Ishikawa (cell line): ENCODE measurements at regions not wholly inside any gene's neighbourhood (a gene's known extent, or its start where the extent isn't known, plus 50 kb on each side); places are given as distances from the start of the nearest gene placed in this dataset.

Experiments used
- CEBPB ChIP-seq: IDR thresholded peaks from 2 replicates; pipeline ENCODE4 v1.6.1; 2012
- CREB1 ChIP-seq: IDR thresholded peaks from 2 replicates; pipeline ENCODE4 v1.6.1; 2012; ENCODE audit warnings: low read depth
- EGR1 ChIP-seq: IDR thresholded peaks from 2 replicates; pipeline ENCODE4 v1.6.1; 2012
- EP300 ChIP-seq: IDR thresholded peaks from 2 replicates; pipeline ENCODE4 v1.6.1; 2012; ENCODE audit warnings: borderline replicate concordance
- FOXM1 ChIP-seq: IDR thresholded peaks from 2 replicates; pipeline ENCODE4 v1.6.1; 2012; ENCODE audit warnings: low read depth, borderline replicate concordance
- MAX ChIP-seq: IDR thresholded peaks from 2 replicates; pipeline ENCODE4 v1.6.1; 2012
- NFIC ChIP-seq: IDR thresholded peaks from 2 replicates; pipeline ENCODE4 v1.6.1; 2012
- RAD21 ChIP-seq: IDR thresholded peaks from 2 replicates; pipeline ENCODE4 v1.6.1; 2012; ENCODE audit warnings: low read depth
- REST ChIP-seq: IDR thresholded peaks from 2 replicates; pipeline ENCODE4 v1.6.1; 2012; ENCODE audit warnings: low read depth, mild to moderate bottlenecking
- TAF1 ChIP-seq: IDR thresholded peaks from 2 replicates; pipeline ENCODE4 v1.6.1; 2012; ENCODE audit warnings: low read depth, mild to moderate bottlenecking
- TCF12 ChIP-seq: IDR thresholded peaks from 2 replicates; pipeline ENCODE4 v1.6.1; 2012; ENCODE audit warnings: low read depth
- TEAD4 ChIP-seq: IDR thresholded peaks from 2 replicates; pipeline ENCODE4 v1.6.1; 2012
- USF1 ChIP-seq: IDR thresholded peaks from 2 replicates; pipeline ENCODE4 v1.6.1; 2012
- YY1 ChIP-seq: IDR thresholded peaks from 2 replicates; pipeline ENCODE4 v1.6.1; 2012; ENCODE audit warnings: low read depth
- ZBTB7A ChIP-seq: IDR thresholded peaks from 2 replicates; pipeline ENCODE4 v1.6.1; 2012; ENCODE audit warnings: low read depth

DNA sequence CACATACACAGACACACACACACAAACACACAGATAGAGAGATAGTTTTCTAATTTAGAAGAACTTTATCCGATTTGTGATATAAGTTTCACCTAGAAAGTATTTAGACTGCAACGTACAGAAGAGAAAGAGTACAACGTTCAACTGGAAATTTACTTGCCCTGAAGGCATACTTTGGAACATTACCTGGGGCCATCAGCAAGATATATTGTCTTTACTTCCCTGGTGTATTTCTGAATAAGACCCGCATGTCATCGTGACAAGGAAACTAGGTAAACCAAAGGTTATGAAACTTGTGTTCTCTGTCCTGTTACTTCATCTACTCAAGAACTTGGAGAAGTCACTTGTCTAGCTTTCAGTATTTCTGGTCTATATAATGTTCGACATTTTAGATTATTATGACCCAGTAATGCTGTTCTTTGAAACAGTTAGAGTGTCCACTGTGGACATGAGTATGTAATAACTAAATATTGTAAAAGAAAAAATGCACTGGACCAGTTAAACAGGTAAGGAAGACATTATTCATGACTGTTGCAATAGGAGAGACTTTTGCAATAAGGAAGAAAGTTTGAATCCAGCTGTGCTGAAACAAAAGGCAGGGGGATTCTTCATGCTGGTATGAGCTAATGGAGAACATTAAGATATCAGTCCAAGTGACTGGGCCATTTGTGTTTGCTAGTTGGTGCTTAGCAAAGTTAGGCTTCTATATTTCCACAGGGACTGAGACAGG lies 1791.1 kb downstream of the MAT2B start:
- no peak for TF ChIP-seq ZBTB7A
- no peak for TF ChIP-seq CEBPB
- no peak for TF ChIP-seq TCF12
- no peak for TF ChIP-seq EP300
- no peak for TF ChIP-seq MAX
- no peak for TF ChIP-seq USF1
- TF ChIP-seq YY1: no peak
- no peak for TF ChIP-seq REST
- TF ChIP-seq TEAD4: no peak
- no peak for TF ChIP-seq NFIC
- TF ChIP-seq EGR1: no peak
- TF ChIP-seq RAD21: no peak
- TF ChIP-seq TAF1: no peak
- TF ChIP-seq FOXM1: no peak

DNA sequence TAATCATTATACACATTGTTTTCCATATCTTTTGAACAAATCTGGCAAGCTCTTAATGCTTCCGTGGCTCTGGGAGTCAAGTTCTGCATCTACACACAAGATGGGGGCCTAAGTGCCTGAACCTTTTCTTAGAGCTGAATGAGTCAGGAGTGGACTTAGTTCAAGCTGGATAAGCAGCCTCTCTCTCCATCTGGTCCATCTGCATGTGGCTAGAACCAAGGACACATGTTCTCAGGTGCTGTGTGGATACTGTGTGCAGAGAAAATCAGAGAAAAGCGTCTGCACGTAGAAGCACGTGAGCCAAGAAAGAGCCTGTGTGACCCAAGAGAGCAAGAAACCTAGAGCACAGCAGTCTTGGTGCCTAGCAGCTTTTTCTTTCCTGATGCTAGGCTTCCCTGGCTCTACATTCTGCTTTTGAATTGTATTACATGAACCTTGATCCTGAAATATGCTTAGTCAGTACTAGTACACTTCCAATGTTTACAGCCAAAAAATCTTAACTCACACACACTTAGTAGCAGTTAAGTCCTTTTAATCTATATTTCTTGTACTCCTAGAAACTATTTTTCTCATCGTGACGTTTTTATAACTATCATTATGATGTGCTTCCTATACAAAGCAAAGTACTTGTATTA lies 1798.9 kb downstream of the MAT2B start:
- TF ChIP-seq TCF12: no peak
- no peak for TF ChIP-seq FOXM1
- TF ChIP-seq NFIC: no peak
- TF ChIP-seq EP300: no peak
- TF ChIP-seq MAX: no peak
- no peak for TF ChIP-seq USF1
- no peak for TF ChIP-seq ZBTB7A

- no peak for TF ChIP-seq RAD21
- TF ChIP-seq REST: no peak
- no peak for TF ChIP-seq EP300
- TF ChIP-seq TCF12: no peak
Observed at GRCh38 chr5:165305596-165305995, 1800.2 kb downstream of the MAT2B start.

GRCh38 chr5:165309446-165309845 lies 1804.0 kb downstream of the MAT2B start:
- TF ChIP-seq YY1 (no peak), USF1 (no peak), TAF1 (no peak), NFIC (no peak), CREB1 (no peak), EGR1 (no peak), EP300 (no peak), REST (no peak), ZBTB7A (no peak), RAD21 (no peak), FOXM1 (no peak), TEAD4 (no peak), CEBPB (no peak), MAX (no peak), TCF12 (no peak)
